ENCODE measurements at regions not wholly inside any gene's neighbourhood (a gene's known extent, or its start where the extent isn't known, plus 50 kb on each side); places are given as distances from the start of the nearest gene placed in this dataset.

GRCh38 chr20:63145156-63145555 is 70.8 kb downstream of the YTHDF1 start:
- intact Hi-C loops (cut with DNase I, micrococcal nuclease), result no loop called here
- Histone ChIP-seq H3K4me3 (no peak overlapping the region), H3K36me3 (ENCODE audit: low read depth) (no peaks in the 10 kb centered on the region), H3K4me1 (ENCODE audit: low read depth) (no peaks in the 10 kb centered on the region), H3K9me3 (peaks cover 3% of the 10 kb centered on the region)
- no peak for TF ChIP-seq CTCF (IDR thresholded peaks at IDR 0.05)
- ATAC-seq, result no peak
- DNase-seq, result peak in 1 of 3 donors; percentile 10

GRCh38 chr20:63142933-63143332 is 73.0 kb downstream of the YTHDF1 start:
- DNase-seq, result peak in 1 of 3 donors; percentile 10
- intact Hi-C loops (cut with DNase I, micrococcal nuclease), result no loop called here
- TF ChIP-seq CTCF (IDR thresholded peaks at IDR 0.05), result no peak
- Histone ChIP-seq H3K36me3 (ENCODE audit: low read depth) (no peaks in the 10 kb centered on the region), H3K4me3 (no peak overlapping the region), H3K4me1 (ENCODE audit: low read depth) (no peaks in the 10 kb centered on the region), H3K9me3 (peaks cover 3% of the 10 kb centered on the region)
- no peak for ATAC-seq

GRCh38 chr20:63141531-63141930 is 74.4 kb downstream of the YTHDF1 start:
- ATAC-seq, result no peak
- intact Hi-C loops (cut with DNase I, micrococcal nuclease), result no loop called here

GRCh38 chr20:63140514-63141433 is 75.2 kb downstream of the YTHDF1 start:
- Histone ChIP-seq H3K4me3 (no peak overlapping the region), H3K36me3 (ENCODE audit: low read depth) (no peaks in the 10 kb centered on the region), H3K9me3 (no peaks in the 10 kb centered on the region), H3K4me1 (ENCODE audit: low read depth) (no peaks in the 10 kb centered on the region)
- DNase-seq (peak in 2 of 3 donors; percentile 5 to 29), ATAC-seq (no peak)
- intact Hi-C loops (cut with DNase I, micrococcal nuclease), result no loop called here
- no peak for TF ChIP-seq CTCF (IDR thresholded peaks at IDR 0.05)

More at GRCh38 chr20:63141531-63141930, 74.4 kb downstream of the YTHDF1 start:
- Histone ChIP-seq H3K9me3 (no peaks in the 10 kb centered on the region), H3K4me3 (no peak overlapping the region), H3K4me1 (ENCODE audit: low read depth) (no peaks in the 10 kb centered on the region), H3K36me3 (ENCODE audit: low read depth) (no peaks in the 10 kb centered on the region)
- no peak for TF ChIP-seq CTCF (IDR thresholded peaks at IDR 0.05)
- DNase-seq, result peak in 1 of 3 donors; percentile 4

- peak in 1 of 3 donors; percentile 38 for DNase-seq
- Histone ChIP-seq H3K4me1 (ENCODE audit: low read depth) (no peaks in the 10 kb centered on the region), H3K4me3 (no peak overlapping the region), H3K9me3 (no peaks in the 10 kb centered on the region), H3K36me3 (ENCODE audit: low read depth) (no peaks in the 10 kb centered on the region)
- TF ChIP-seq CTCF (IDR thresholded peaks at IDR 0.05), result no peak
- intact Hi-C loops (cut with DNase I, micrococcal nuclease), result no loop called here
- no peak for ATAC-seq
Observed at GRCh38 chr20:63139837-63140236, 76.1 kb downstream of the YTHDF1 start.
